ENCODE measurements at regions not wholly inside any gene's neighbourhood (a gene's known extent, or its start where the extent isn't known, plus 50 kb on each side); places are given as distances from the start of the nearest gene placed in this dataset.

- no peak for DNase-seq
Measured at GRCh38 chr10:62550173-62550572, 176.0 kb downstream of the ZNF365 start.

DNA sequence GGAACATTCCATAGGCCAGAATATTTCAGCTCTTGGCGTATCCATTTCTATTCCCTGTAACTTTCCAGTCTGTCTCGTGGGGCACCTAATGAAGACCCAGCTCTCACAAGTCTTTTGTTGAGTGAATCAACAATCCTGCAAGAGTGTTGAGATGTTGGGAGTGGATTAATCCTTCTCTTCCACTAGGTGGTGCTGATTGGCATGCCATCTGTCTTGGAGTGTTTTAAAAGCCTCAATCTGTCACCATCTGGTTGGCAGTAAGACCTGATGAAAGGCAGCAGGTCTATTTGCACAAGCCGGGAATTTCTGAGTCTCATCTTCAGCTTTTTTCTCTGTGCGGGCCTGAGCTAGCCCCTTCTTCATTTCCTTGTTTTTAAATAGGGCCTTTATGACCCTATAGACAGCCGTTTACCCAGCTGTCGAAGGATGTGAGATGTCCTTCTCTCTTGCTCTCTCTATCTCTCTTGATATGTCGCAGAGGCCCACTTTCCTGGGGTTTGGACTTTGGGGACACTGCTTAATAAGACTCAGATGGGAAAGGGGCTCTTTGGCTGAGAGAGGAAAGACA, 180.5 kb downstream of the ZNF365 start:
- DNase-seq: no peak

GRCh38 chr10:62559481-62560200, 185.5 kb downstream of the ZNF365 start:
- DNase-seq: no peak

- DNase-seq: no peak
Measured at GRCh38 chr10:62560201-62560819, 186.1 kb downstream of the ZNF365 start.

DNA sequence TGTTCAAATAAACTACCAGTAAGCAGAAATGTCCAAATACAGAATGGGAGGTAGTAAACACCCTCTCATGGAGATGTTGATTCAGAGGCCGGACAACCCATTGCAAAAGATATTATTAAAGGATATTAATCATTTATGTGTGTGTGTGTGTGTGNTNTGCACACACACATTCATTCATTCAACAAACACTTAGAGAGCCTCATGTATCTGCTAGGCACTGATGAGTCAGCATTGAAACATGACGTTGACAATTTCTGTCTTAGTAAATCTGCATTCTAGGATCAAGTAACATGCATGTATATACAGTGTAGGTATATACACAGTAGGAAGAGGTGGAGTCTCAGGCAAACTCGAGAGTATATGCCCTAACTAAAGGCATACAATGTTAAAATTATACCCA, 187.0 kb downstream of the ZNF365 start:
- no peak for DNase-seq

DNA sequence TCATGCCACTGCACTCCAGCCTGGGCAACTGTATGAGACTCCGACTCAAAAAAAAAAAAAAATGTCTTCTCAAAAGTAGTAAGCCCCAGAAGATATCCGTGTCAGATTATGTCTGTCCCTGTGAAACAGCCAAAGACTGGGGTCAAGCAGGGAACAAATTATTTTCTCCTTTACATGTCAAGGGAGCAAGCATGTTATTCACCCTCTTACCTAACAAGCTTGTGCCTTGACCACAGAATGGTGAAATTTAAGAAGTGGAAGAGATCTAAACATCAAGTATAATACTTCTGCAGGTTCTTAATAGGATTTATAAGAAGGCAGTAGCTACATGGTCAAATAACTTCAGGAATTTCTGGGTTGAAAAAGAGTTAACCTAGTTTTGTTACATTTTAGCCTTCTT, 187.9 kb downstream of the ZNF365 start:
- DNase-seq: no peak

DNA sequence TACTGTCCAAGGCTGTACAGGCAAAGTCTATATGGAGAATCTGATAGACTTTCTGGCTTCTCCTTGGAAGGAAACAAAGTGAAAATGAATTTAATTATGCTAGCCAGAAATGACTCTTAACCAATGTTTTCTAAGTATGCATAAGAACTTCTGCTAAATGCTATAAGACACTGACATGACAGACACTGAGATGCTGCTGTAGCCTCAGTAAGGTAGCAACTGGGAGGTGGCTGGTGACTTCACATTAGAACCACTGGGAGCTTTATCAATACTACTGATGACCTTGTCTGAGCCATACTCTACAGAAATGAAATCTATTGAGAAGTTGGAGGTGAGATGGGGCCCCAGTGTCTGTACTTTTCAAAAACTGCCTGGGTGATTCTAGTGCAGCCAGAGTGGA, 188.6 kb downstream of the ZNF365 start:
- DNase-seq: no peak

GRCh38 chr10:62573929-62574328, 199.8 kb downstream of the ZNF365 start:
- DNase-seq: no peak

- no peak for DNase-seq
Measured at GRCh38 chr10:62577076-62577475, 202.9 kb downstream of the ZNF365 start.

- DNase-seq: no peak
Measured at GRCh38 chr10:62577666-62578291, 203.6 kb downstream of the ZNF365 start.

GRCh38 chr10:62578301-62578700, 204.1 kb downstream of the ZNF365 start:
- no peak for DNase-seq

- no peak for DNase-seq
Measured at GRCh38 chr10:62578916-62579315, 204.7 kb downstream of the ZNF365 start.

DNA sequence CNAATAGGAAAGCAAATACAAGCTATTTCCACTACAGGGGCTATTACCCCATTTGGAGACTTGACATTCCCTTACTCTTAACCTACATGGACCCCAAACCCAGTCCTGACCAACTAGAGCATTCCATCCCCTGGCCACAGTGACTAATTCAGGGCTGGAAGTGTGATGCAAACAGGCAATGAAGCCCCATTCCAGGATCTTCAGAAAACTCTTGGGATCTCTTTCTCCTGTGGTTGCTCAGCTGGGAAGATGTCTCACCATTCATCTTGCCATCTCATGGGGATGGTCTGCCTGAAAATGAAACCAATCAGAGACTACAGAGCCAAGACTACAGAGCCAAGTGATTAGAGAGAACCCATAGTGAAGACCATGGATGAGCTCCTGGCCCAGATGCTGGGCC, 206.2 kb downstream of the ZNF365 start:
- no peak for DNase-seq

- DNase-seq: no peak
Measured at GRCh38 chr10:62581351-62581750, 207.2 kb downstream of the ZNF365 start.

- no peak for DNase-seq
Measured at GRCh38 chr10:62582101-62582705, 208.0 kb downstream of the ZNF365 start.

GRCh38 chr10:62582804-62583208, 208.6 kb downstream of the ZNF365 start:
- DNase-seq: no peak

DNA sequence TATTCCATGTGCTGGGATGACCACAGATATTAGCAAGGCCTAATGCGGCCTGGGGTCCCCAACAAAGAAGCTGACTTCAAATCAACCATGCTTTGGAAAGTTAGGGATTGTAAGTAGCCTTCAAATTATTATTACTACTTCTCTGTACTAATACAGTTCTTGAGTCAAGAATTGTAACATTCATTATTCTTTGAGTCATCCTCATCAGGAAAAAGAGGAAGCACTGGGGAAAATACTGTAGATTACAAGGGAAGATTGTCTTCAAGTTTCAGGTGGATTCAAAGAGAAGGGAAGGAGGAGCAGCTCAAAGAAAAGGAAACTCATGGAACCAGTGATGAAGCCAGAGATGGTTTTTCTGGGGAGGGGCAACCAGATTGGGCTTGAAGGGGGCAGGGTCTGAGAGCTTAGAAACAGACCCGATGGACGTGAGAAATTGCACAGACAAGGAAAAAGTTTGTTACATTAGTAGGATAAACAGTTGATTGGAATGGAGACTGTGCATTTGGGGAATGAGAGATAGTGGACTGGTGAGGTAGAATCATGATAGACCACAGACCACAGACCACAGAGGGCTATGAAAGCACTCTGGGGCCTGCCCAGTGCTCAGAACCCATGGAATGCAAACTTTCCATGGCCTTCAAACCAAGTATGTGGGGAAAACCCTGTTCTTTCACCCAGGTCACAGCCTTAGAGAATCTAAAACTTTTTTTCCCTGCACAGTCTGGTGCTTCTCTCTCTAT, 209.9 kb downstream of the ZNF365 start:
- no peak for DNase-seq

GRCh38 chr10:62584731-62585130, 210.6 kb downstream of the ZNF365 start:
- no peak for DNase-seq

DNA sequence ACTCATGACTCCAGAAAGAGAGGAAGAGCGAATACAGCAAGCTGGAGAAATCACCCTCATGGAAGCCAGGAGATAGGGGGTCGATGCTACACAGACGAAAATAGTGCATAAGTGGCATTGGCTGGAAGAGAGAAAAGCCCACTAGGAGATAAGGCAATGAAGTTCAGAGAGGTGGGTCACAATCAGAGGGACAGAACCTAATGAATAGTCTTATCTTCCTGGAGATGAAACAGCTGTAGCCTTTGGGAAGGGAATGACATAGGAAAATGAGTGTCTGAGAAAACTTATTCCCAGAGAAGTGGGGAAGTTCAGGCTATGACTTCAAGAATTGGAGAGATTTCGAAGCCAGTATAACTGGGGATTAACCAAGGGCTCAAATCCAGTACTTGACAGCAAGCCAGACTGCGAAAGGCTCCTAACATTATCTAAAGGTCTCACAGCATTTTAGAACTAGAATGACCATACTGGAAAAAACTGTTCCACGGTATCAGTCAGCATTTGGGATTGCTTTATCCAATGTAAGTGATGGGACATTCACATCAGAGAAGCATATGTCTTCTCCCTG, 211.1 kb downstream of the ZNF365 start:
- no peak for DNase-seq

DNA sequence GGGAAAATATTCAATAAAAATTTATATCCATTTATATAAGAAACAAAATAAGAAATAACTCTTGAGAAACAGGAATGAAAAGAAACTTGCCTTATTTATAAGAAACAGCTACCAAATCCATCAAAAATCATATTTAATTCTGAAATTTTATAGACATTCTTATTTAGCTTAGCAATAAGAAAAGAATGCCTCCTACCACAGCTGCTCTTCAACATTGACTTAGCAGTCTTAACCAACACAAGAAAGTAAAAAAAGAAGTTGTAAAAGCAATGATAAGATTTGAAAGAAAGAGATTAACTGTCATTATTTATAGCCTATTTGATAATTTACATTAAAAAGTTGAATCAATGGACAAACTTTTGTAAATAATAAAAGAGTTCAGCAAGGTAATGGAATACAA, 212.8 kb downstream of the ZNF365 start:
- no peak for DNase-seq

GRCh38 chr10:62588116-62588515, 213.9 kb downstream of the ZNF365 start:
- no peak for DNase-seq

- no peak for DNase-seq
Measured at GRCh38 chr10:62589689-62590088, 214.8 kb upstream of the ADO start.

Data from right kidney (tissue), 1 donor.